Transverse colon (tissue), 4 donors: ENCODE measurements at regions not wholly inside any gene's neighbourhood (a gene's known extent, or its start where the extent isn't known, plus 50 kb on each side); places are given as distances from the start of the nearest gene placed in this dataset.

Experiments
- DNase-seq: peaks from one replicate; pipeline ENCODE4 v3.0.0-alpha.2; 2019
- H3K27ac ChIP-seq, 4 donors: fragments of 200-600 bp; sonication (generic); 2 replicates each; pipeline ENCODE4 v1.5.1; 2016 to 2018; ENCODE audit warnings: inconsistent platforms in 4 of 4
- H3K27me3 ChIP-seq: fragments of 200-600 bp; sonication (generic); 2 replicates; pipeline ENCODE4 v1.5.1; 2017; ENCODE audit warnings: inconsistent platforms
- H3K36me3 ChIP-seq, 4 donors: fragments of 200-600 bp; sonication (generic); 2 replicates each; pipeline ENCODE4 v1.5.1; 2017 to 2019; ENCODE audit warnings: inconsistent platforms in 4 of 4
- H3K4me1 ChIP-seq, 4 donors: fragments of 200-600 bp; sonication (generic); 2 replicates each; pipeline ENCODE4 v1.5.1; 2017 to 2020; ENCODE audit warnings: inconsistent platforms in 4 of 4
- H3K4me3 ChIP-seq, 4 donors: fragments of 200-600 bp; sonication (generic); 1 replicate in 1 of 4; 2 replicates in 3 of 4; pipeline versions ENCODE4 v1.5.1 to v1.6.1; 2017 to 2019; ENCODE audit warnings: inconsistent platforms in 4 of 4
- H3K9me3 ChIP-seq, 2 donors: fragments of 200-600 bp; sonication (generic); 2 replicates each; pipeline ENCODE4 v1.5.1; 2017 to 2019; ENCODE audit warnings: inconsistent platforms in 2 of 2
- CTCF ChIP-seq, 5 experiments: fragments of 200-600 bp in 3 of 5; fragments of 450-650 bp in 2 of 5; sonication (generic) in 3 of 5; IDR thresholded peaks; 1 replicate in 2 of 5; 2 replicates in 3 of 5; pipeline ENCODE4 v1.5.1; 2016 to 2017; ENCODE audit warnings: antibody characterized with exemption in 5 of 5, inconsistent platforms in 3 of 5, mild to moderate bottlenecking in 2 of 5, moderate library complexity in 1 of 5
- EP300 ChIP-seq: sonication (generic); formaldehyde crosslinking; IDR thresholded peaks from one replicate; pipeline ENCODE4 v1.6.1; 2017; ENCODE audit warnings: antibody characterized with exemption, low read depth
- POLR2A ChIP-seq: fragments of 450-650 bp; IDR thresholded peaks from one replicate; pipeline ENCODE4 v1.6.1; 2016; ENCODE audit warnings: antibody characterized with exemption, mild to moderate bottlenecking, moderate library complexity
- POLR2AphosphoS5 ChIP-seq, 3 donors: sonication (generic); formaldehyde crosslinking; IDR thresholded peaks; one replicate each; pipeline ENCODE4 v1.6.1; 2016; ENCODE audit warnings: antibody characterized with exemption in 3 of 3
- WGBS, 2 donors: methylation state at CpG; one replicate each; pipeline ENCODE4 v1.1.5; 2018; ENCODE audit warnings: low coverage in 1 of 2; 5-methylcytosine and 5-hydroxymethylcytosine counted together
- in situ Hi-C, 4 donors: fragments of 200-750 bp; cut with MboI; loops; one replicate each; pipeline versions ENCODE4 v1.15.0 to v1.15.1; 2017; ENCODE audit warnings: low sequenced_read_pairs in 3 of 4, low pct_ligation_motif_present in 1 of 4, low pct_unique_long_range_greater_than_20kb in 1 of 4
- intact Hi-C: fragments of 100-400 bp; cut with DNase I; formaldehyde crosslinking; loops from one replicate; pipeline ENCODE4 v1.15.1; 2023; ENCODE audit warnings: low total_unique reads

GRCh38 chr2:156666130-156666785 is 230.1 kb downstream of the GPD2 start:
- Histone ChIP-seq H3K27ac (no peak overlapping the region), H3K4me1 (no peaks in the 10 kb centered on the region), H3K4me3 (no peak overlapping the region), H3K36me3 (no peaks in the 10 kb centered on the region), H3K9me3 (peaks cover 4 to 5% of the 10 kb centered on the region in 2 donors), H3K27me3 (no peaks in the 10 kb centered on the region)
- in situ Hi-C loops (no loop called here), intact Hi-C loops (no loop called here)
- 84 to 89% methylated on average over 3 to 4 of the region's 4 CpGs for WGBS, 2 donors
- no peak for DNase-seq
- no peak for TF ChIP-seq POLR2AphosphoS5 (IDR thresholded peaks at IDR 0.05)
- TF ChIP-seq EP300: no peak
- no peak for TF ChIP-seq POLR2A
- no peak for TF ChIP-seq CTCF (IDR thresholded peaks at IDR 0.05)

DNA sequence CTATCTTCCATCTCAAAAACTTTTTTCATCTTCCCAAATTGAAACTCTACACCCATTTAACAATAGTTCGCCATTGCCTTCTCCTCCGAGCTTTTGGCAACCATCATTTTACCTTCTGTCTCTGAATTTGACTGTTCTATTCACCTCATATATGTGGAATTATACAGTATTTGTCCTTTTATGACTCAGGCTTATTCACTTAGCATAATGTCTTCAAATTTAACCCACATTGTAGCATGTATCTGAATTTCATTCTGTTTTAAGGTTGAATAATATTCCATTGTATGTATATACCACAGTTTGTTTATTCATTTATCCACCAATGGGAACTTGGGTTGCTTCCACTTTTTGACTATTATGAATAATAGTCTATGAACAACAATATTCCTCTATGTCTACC is 233.9 kb downstream of the GPD2 start:
- intact Hi-C loops (no loop called here), in situ Hi-C loops (no loop called here)
- no peaks in the 10 kb centered on the region for H3K27me3 ChIP-seq
- H3K36me3 ChIP-seq: no peaks in the 10 kb centered on the region
- H3K4me3 ChIP-seq: no peak overlapping the region
- no peak for DNase-seq
- TF ChIP-seq POLR2A: no peak
- no peak for TF ChIP-seq CTCF (IDR thresholded peaks at IDR 0.05)
- no peak for TF ChIP-seq POLR2AphosphoS5 (IDR thresholded peaks at IDR 0.05)
- TF ChIP-seq EP300: no peak
- H3K4me1 ChIP-seq: peaks cover 0 to 7% (median 0%) of the 10 kb centered on the region in 4 donors
- WGBS, 2 donors: 95 to 96% methylated on average over 2 of the region's 2 CpGs
- H3K9me3 ChIP-seq: peaks cover 4 to 5% of the 10 kb centered on the region in 2 donors
- H3K27ac ChIP-seq: no peak overlapping the region

DNA sequence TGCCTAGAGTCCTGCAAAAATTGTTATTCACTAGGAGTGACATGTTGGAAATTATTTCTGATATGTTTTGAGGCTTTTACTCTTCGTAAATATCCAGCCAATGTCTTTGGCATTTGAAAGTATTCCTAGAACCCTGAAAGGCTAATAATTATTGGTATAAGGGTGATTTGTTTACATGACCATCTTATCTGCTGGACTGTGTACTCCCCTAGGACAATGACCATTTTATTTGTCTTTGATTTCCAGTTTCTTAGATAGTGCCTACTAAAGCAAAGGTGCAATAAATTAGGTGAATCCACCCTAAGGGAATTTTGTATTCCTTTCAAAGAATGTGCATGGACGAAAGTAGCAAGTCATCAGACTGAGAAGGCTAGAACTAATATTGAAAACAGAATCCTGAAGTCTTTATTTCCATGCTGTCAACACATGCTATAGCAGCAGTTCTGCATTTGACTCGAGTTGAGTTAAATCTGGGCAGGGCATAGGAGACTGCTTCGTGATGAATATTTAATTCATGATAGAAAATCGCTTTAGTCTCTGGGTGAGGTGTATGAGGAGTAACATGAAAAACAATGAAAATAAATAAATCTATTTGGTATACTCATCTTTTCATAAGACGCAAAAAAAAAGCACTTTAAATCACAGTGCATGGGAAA is 235.7 kb downstream of the GPD2 start:
- H3K4me3 ChIP-seq: no peak overlapping the region
- intact Hi-C loops (no loop called here), in situ Hi-C loops (no loop called here)
- peaks cover 0 to 7% (median 0%) of the 10 kb centered on the region in 4 donors for H3K4me1 ChIP-seq
- WGBS, 2 donors: 66 to 69% methylated on average over 6 of the region's 6 CpGs
- H3K27me3 ChIP-seq: no peaks in the 10 kb centered on the region
- TF ChIP-seq CTCF (IDR thresholded peaks at IDR 0.05): no peak
- no peak for TF ChIP-seq POLR2AphosphoS5 (IDR thresholded peaks at IDR 0.05)
- TF ChIP-seq POLR2A: no peak
- no peak for TF ChIP-seq EP300
- H3K36me3 ChIP-seq: no peaks in the 10 kb centered on the region
- DNase-seq: no peak
- H3K9me3 ChIP-seq: peaks cover 4 to 5% of the 10 kb centered on the region in 2 donors
- no peak overlapping the region for H3K27ac ChIP-seq

- Histone ChIP-seq H3K36me3 (no peaks in the 10 kb centered on the region), H3K4me1 (peaks cover 0 to 7% (median 0%) of the 10 kb centered on the region in 4 donors), H3K27ac (no peak overlapping the region), H3K27me3 (no peaks in the 10 kb centered on the region), H3K4me3 (no peak overlapping the region), H3K9me3 (peaks cover 4 to 5% of the 10 kb centered on the region in 2 donors)
- TF ChIP-seq POLR2A (no peak), CTCF (IDR thresholded peaks at IDR 0.05) (no peak), EP300 (no peak), POLR2AphosphoS5 (IDR thresholded peaks at IDR 0.05) (no peak)
- WGBS, 2 donors: 52 to 60% methylated on average over 7 of the region's 7 CpGs
- in situ Hi-C loops: no loop called here
- intact Hi-C loops: no loop called here
- no peak for DNase-seq
Measured at GRCh38 chr2:156672556-156673332, 236.6 kb downstream of the GPD2 start.
